Fibroblast of mammary gland (primary cell): ENCODE measurements at regions not wholly inside any gene's neighbourhood (a gene's known extent, or its start where the extent isn't known, plus 50 kb on each side); places are given as distances from the start of the nearest gene placed in this dataset.

Experiments used
- DNase-seq: peaks from one replicate; pipeline ENCODE4 v3.0.0-alpha.2; 2010; ENCODE audit warnings: low read depth
- H3K4me3 ChIP-seq: 2 replicates; pipeline ENCODE4 v1.5.1; 2011; ENCODE audit warnings: low read depth, mild to moderate bottlenecking, low read length, moderate library complexity; ENCODE audit not compliant: control insufficient read depth
- TF ChIP-seq, protein P1 (sequence below): conservative IDR thresholded peaks from 2 replicates; pipeline ENCODE4 v1.5.1; 2011; ENCODE audit warnings: low read depth, low read length, inconsistent platforms; ENCODE audit not compliant: control insufficient read depth, insufficient read depth

DNA sequence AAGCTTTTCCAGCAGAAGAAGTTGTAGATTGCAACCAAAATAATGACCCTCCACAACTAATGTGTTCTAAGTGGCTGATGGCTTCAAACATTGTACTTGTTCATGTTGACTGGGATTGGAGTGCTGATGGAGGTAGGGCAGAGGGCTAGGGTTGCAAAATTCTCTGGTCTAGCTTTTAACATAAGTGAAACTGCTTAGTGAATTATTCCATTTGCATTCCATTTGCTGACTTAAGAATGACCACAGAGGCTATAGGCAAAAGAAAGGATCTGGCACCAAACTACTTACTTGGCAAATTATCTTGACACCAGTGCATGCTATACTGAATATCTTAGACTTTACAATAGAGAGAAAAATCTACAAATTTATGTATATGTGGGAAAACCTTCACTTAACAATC is 287.0 kb downstream of the FGF9 start:
- TF ChIP-seq, protein P1, sequence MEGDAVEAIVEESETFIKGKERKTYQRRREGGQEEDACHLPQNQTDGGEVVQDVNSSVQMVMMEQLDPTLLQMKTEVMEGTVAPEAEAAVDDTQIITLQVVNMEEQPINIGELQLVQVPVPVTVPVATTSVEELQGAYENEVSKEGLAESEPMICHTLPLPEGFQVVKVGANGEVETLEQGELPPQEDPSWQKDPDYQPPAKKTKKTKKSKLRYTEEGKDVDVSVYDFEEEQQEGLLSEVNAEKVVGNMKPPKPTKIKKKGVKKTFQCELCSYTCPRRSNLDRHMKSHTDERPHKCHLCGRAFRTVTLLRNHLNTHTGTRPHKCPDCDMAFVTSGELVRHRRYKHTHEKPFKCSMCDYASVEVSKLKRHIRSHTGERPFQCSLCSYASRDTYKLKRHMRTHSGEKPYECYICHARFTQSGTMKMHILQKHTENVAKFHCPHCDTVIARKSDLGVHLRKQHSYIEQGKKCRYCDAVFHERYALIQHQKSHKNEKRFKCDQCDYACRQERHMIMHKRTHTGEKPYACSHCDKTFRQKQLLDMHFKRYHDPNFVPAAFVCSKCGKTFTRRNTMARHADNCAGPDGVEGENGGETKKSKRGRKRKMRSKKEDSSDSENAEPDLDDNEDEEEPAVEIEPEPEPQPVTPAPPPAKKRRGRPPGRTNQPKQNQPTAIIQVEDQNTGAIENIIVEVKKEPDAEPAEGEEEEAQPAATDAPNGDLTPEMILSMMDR: no peak
- no peak for DNase-seq
- no peak overlapping the region for H3K4me3 ChIP-seq

DNA sequence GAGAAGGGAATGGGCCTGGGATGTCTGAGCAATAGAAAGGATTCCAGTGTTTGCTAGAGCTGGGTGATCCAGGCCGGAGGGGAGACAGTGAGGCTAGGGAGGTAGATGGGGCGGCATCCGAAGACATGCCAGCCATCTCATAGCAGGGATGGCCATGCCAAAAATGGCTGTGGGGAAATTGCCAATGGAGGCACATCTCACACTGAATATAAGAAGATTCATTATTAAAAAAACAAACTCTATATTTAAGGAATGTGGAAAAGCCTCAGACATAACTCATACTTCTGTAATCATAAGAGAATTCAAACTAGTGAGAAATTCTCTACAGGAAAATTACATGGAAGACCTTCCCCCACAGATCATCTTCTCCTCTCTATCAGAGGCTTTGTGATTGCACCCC is 289.2 kb downstream of the FGF9 start:
- TF ChIP-seq, protein P1: no peak
- no peak overlapping the region for H3K4me3 ChIP-seq
- DNase-seq: no peak

DNA sequence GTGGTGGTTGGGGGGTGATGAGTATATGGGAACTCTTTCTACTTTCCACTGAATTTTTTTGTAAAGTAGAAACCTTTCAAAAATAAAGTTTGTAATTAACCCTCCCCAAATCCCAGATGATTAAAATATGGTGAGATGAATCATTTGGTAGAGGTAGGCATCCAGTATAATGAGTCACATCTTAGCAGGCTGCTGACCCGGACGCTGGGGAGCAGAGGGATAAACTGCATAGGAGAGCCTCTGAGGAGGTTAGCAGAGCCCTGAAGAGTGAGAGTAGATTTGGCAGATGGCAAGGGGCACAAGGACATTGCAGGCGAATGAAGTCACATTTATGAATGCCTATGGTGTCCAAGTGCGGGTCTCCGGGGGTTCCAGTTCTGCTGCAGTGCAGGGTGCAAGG is 293.8 kb downstream of the FGF9 start:
- H3K4me3 ChIP-seq: no peak overlapping the region
- TF ChIP-seq, protein P1: no peak
- no peak for DNase-seq

DNA sequence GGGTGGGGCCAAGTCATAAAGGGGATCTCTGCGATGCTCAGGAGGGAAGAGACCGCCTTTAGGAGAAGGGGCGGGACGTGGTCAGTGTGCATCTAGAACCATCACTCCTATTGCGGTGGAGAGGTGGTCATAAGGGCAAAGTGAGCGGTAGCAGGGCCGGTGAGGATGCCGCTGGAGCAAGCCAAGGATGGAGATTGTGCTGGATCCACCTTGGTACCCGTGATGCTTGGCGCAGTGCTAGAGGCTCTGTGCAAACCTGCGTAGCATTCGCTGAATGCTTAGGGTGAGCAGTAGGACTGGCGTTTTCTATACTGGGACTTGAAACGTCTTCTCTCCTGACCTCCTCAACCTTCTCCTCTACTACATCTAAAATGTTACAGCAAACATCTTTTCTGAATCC is 294.2 kb downstream of the FGF9 start:
- no peak for DNase-seq
- TF ChIP-seq, protein P1: no peak
- H3K4me3 ChIP-seq: no peak overlapping the region

DNA sequence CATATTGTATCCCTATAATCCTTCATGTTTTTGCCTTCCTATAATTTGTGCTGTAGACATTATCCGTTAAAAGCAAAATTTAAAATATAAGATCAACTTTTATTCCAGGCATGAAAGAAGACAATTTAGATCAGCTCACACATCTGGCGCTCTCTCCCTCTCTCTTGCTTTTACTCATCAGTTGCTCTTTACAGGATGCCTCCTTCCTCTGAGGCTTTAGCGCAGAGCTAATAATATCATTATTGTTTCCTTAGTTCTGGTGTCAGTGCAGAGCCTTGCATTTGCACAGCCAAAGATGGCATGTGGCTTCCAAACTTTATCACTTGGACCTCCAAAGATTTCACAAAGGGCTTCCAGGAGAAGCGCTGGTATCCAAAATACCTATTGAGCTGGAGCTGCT is 295.1 kb downstream of the FGF9 start:
- no peak for DNase-seq
- TF ChIP-seq, protein P1: no peak
- no peak overlapping the region for H3K4me3 ChIP-seq

DNA sequence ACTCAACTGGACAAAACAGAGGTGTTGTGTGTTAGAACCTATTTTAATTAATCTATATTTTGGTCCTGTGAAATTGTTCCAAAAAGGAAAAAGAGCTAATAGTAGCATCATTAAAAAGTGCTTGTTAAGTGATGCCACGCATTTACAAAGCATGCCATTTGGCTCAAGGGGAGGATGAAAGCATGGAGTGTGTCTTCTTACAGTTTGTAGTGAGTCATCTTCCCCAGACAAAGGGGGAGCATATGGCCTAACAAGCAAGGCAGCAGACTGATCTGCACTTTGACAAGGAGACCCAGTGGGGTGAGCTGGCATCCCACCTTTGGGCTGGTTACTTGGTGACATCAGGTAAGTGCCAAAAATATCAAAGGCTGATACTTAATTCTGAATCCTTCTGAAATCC is 297.0 kb downstream of the FGF9 start:
- DNase-seq: no peak
- TF ChIP-seq, protein P1: no peak
- H3K4me3 ChIP-seq: no peak overlapping the region

DNA sequence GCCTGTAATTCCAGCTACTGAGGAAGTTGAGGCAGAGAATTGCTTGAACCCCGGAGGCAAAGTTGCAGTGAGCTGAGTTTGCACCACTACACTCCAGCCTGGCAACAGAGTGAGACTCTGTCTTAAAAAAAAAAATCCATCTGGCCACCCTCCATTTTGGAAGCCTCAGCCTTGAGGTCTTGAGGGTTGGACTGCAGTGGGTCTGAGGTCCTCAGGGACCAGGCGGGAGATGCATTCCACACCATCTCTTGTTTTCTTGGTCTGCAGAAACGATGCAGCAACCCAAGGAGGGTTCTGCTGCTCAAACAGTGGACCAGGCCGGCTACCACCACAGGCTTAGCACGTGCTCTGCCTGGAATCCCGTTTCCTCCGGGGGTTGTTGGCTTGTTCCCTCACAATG is 299.3 kb downstream of the FGF9 start:
- DNase-seq: no peak
- TF ChIP-seq, protein P1: no peak
- no peak overlapping the region for H3K4me3 ChIP-seq
